MM.1S (cell line): ENCODE measurements at regions not wholly inside any gene's neighbourhood (a gene's known extent, or its start where the extent isn't known, plus 50 kb on each side); places are given as distances from the start of the nearest gene placed in this dataset.

Source experiments
- DNase-seq: peaks from one replicate; pipeline ENCODE4 v3.0.0-alpha.2; 2015
- H2AFZ ChIP-seq: fragments of 300-600 bp; sonication (generic); 2 replicates; pipeline ENCODE4 v1.6.0; 2016; ENCODE audit warnings: antibody characterized with exemption, low read length
- H3F3A ChIP-seq: fragments of 300-600 bp; sonication (generic); 2 replicates; pipeline ENCODE4 v1.6.1; 2016; ENCODE audit warnings: mild to moderate bottlenecking, antibody characterized with exemption, low read length, moderate library complexity, mixed read lengths; ENCODE audit not compliant: insufficient read depth
- H3K27ac ChIP-seq: fragments of 300-600 bp; sonication (generic); 2 replicates; pipeline ENCODE4 v1.5.1; 2016; ENCODE audit warnings: mild to moderate bottlenecking, low read length
- H3K27me3 ChIP-seq: fragments of 300-600 bp; sonication (generic); replicated peaks from 2 replicates; pipeline ENCODE4 v1.6.0; 2016; ENCODE audit warnings: low read length; ENCODE audit not compliant: insufficient read depth
- H3K36me3 ChIP-seq: fragments of 300-600 bp; sonication (generic); replicated peaks from 2 replicates; pipeline ENCODE4 v1.6.1; 2016; ENCODE audit warnings: mild to moderate bottlenecking, low read length, mixed read lengths; ENCODE audit not compliant: insufficient read depth
- H3K4me1 ChIP-seq: fragments of 300-600 bp; sonication (generic); 2 replicates; pipeline ENCODE4 v1.6.1; 2016; ENCODE audit warnings: low read length, mixed read lengths
- H3K4me2 ChIP-seq: fragments of 300-600 bp; sonication (generic); 2 replicates; pipeline ENCODE4 v1.6.0; 2016; ENCODE audit warnings: low read depth, low read length
- H3K4me3 ChIP-seq: fragments of 300-600 bp; sonication (generic); 2 replicates; pipeline ENCODE4 v1.5.1; 2016; ENCODE audit warnings: low read length, mixed read lengths
- H3K79me2 ChIP-seq: fragments of 300-600 bp; sonication (generic); 2 replicates; pipeline ENCODE4 v1.6.1; 2016; ENCODE audit warnings: mixed run types, low read length, mixed read lengths
- H3K9ac ChIP-seq: fragments of 300-600 bp; sonication (generic); 2 replicates; pipeline ENCODE4 v1.6.1; 2016; ENCODE audit warnings: low read length, mixed read lengths
- H3K9me2 ChIP-seq: fragments of 300-600 bp; sonication (generic); replicated peaks from 2 replicates; pipeline ENCODE4 v1.6.1; 2016; ENCODE audit warnings: mild to moderate bottlenecking, low read length, mixed read lengths; ENCODE audit not compliant: insufficient read depth
- H3K9me3 ChIP-seq: fragments of 300-600 bp; sonication (generic); replicated peaks from 2 replicates; pipeline ENCODE4 v1.6.1; 2016; ENCODE audit warnings: mild to moderate bottlenecking, low read length, mixed read lengths; ENCODE audit not compliant: insufficient read depth
- H4K20me1 ChIP-seq: fragments of 300-600 bp; sonication (generic); 2 replicates; pipeline ENCODE4 v1.6.1; 2016; ENCODE audit warnings: mild to moderate bottlenecking, low read length, moderate library complexity, mixed read lengths; ENCODE audit not compliant: insufficient read depth
- CTCF ChIP-seq: fragments of 300-600 bp; sonication (generic); IDR thresholded peaks from 2 replicates; pipeline ENCODE4 v1.5.1; 2016; ENCODE audit warnings: antibody characterized with exemption, low read length, mixed read lengths
- EZH2 ChIP-seq: fragments of 300-600 bp; sonication (generic); optimal IDR thresholded peaks from 2 replicates; pipeline ENCODE3; 2017; ENCODE audit warnings: low read depth, mild to moderate bottlenecking, antibody characterized with exemption, low read length, mixed read lengths
- EZH2phosphoT487 ChIP-seq: fragments of 300-600 bp; sonication (generic); IDR thresholded peaks from 2 replicates; pipeline ENCODE4 v1.6.1; 2018; ENCODE audit warnings: antibody characterized with exemption, low read length

GRCh38 chr10:57300718-57301117 lies 939.7 kb upstream of the ZWINT start:
- TF ChIP-seq EZH2phosphoT487 (no peak), EZH2 (no peak), CTCF (no peak)
- H4K20me1 ChIP-seq = no peaks in the 10 kb centered on the region
- no peaks in the 10 kb centered on the region for H3F3A ChIP-seq
- DNase-seq = no peak
- no peak overlapping the region for H3K4me2 ChIP-seq
- no peak overlapping the region for H3K4me3 ChIP-seq
- no peaks in the 10 kb centered on the region for H3K27me3 ChIP-seq
- no peaks in the 10 kb centered on the region for H3K79me2 ChIP-seq
- no peak overlapping the region for H3K9ac ChIP-seq
- H3K9me2 ChIP-seq = no peaks in the 10 kb centered on the region
- H3K36me3 ChIP-seq = no peaks in the 10 kb centered on the region
- H3K9me3 ChIP-seq = no peaks in the 10 kb centered on the region
- H3K4me1 ChIP-seq = no peaks in the 10 kb centered on the region
- no peak overlapping the region for H2AFZ ChIP-seq
- no peak overlapping the region for H3K27ac ChIP-seq

- no peaks in the 10 kb centered on the region for H3K79me2 ChIP-seq
- peak; percentile 36 for DNase-seq
- no peaks in the 10 kb centered on the region for H3K9me2 ChIP-seq
- peaks cover 13% of the 10 kb centered on the region for H3K4me1 ChIP-seq
- H3K27ac ChIP-seq = no peak overlapping the region
- peak overlapping the region; percentile 58 for H3K4me2 ChIP-seq
- peak overlapping the region; percentile 3; the same call in 1 of the 2 replicates for H3K4me3 ChIP-seq
- no peaks in the 10 kb centered on the region for H3F3A ChIP-seq
- no peak overlapping the region for H3K9ac ChIP-seq
- no peaks in the 10 kb centered on the region for H3K36me3 ChIP-seq
- H4K20me1 ChIP-seq = no peaks in the 10 kb centered on the region
- H2AFZ ChIP-seq = no peak overlapping the region; the same call in 1 of the 2 replicates
- H3K27me3 ChIP-seq = no peaks in the 10 kb centered on the region
- H3K9me3 ChIP-seq = no peaks in the 10 kb centered on the region
- TF ChIP-seq CTCF (no peak), EZH2phosphoT487 (no peak), EZH2 (no peak)
These were observed 933.6 kb upstream of the ZWINT start for GRCh38 chr10:57294698-57295097.

- Histone ChIP-seq H2AFZ (no peak overlapping the region), H3K4me2 (no peak overlapping the region), H3K9me3 (no peaks in the 10 kb centered on the region), H3F3A (no peaks in the 10 kb centered on the region), H4K20me1 (no peaks in the 10 kb centered on the region), H3K36me3 (no peaks in the 10 kb centered on the region), H3K27ac (no peak overlapping the region), H3K79me2 (no peaks in the 10 kb centered on the region), H3K4me3 (no peak overlapping the region), H3K4me1 (no peaks in the 10 kb centered on the region), H3K27me3 (no peaks in the 10 kb centered on the region), H3K9me2 (no peaks in the 10 kb centered on the region), H3K9ac (no peak overlapping the region)
- no peak for DNase-seq
- TF ChIP-seq EZH2 (no peak), EZH2phosphoT487 (no peak), CTCF (no peak)
These were observed 927.7 kb upstream of the ZWINT start for GRCh38 chr10:57288754-57289153.
